Cardiac muscle cell (in vitro differentiated cells and primary cell): ENCODE measurements at regions not wholly inside any gene's neighbourhood (a gene's known extent, or its start where the extent isn't known, plus 50 kb on each side); places are given as distances from the start of the nearest gene placed in this dataset.
"Not testable (repeated sequence)": the region's sequence is repeated elsewhere in the genome, so short reads cannot be mapped to it uniquely, and the experiment has no call there.

ENCODE experiments used
- DNase-seq, 2 donors: peaks; one replicate each; pipeline versions ENCODE4 v3.0.0 to v3.0.0-alpha.2; 2010 to 2017; ENCODE audit warnings: low read depth in 1 of 2, low spot score in 1 of 2
- H3K27ac ChIP-seq: fragments of 200-600 bp; sonication (generic); 2 replicates; pipeline ENCODE4 v1.5.1; 2016
- H3K27me3 ChIP-seq: fragments of 200-600 bp; sonication (generic); 2 replicates; pipeline ENCODE4 v1.6.0; 2016; ENCODE audit warnings: control low read depth
- H3K36me3 ChIP-seq: fragments of 200-600 bp; sonication (generic); 2 replicates; pipeline ENCODE4 v1.5.1; 2016; ENCODE audit warnings: control low read depth
- H3K4me1 ChIP-seq: fragments of 200-600 bp; sonication (generic); 2 replicates; pipeline ENCODE4 v1.8.1; 2017; ENCODE audit warnings: low read depth, mild to moderate bottlenecking, mixed run types
- H3K4me3 ChIP-seq: fragments of 200-600 bp; sonication (generic); 2 replicates; pipeline ENCODE4 v1.5.1; 2016; ENCODE audit warnings: mild to moderate bottlenecking
- H3K9me3 ChIP-seq: fragments of 200-600 bp; sonication (generic); 2 replicates; pipeline ENCODE4 v1.5.1; 2017; ENCODE audit warnings: low read depth, mild to moderate bottlenecking, control low read depth
- CTCF ChIP-seq: IDR thresholded peaks from 2 replicates; pipeline ENCODE4 v1.5.1; 2012; ENCODE audit warnings: low read depth, mild to moderate bottlenecking, low read length

- no peaks in the 10 kb centered on the region for H3K36me3 ChIP-seq
- no peaks in the 10 kb centered on the region for H3K9me3 ChIP-seq
- no peak for DNase-seq
- H3K4me3 ChIP-seq: no peak overlapping the region
- no peaks in the 10 kb centered on the region for H3K27me3 ChIP-seq
- no peaks in the 10 kb centered on the region for H3K4me1 ChIP-seq
- TF ChIP-seq CTCF: no peak
- no peak overlapping the region for H3K27ac ChIP-seq
Observed at GRCh38 chr4:63214076-63214475, 1195.2 kb downstream of the TECRL start.

- Histone ChIP-seq H3K36me3 (no peaks in the 10 kb centered on the region), H3K27ac (no peak overlapping the region), H3K4me3 (no peak overlapping the region), H3K4me1 (no peaks in the 10 kb centered on the region), H3K27me3 (no peaks in the 10 kb centered on the region), H3K9me3 (no peaks in the 10 kb centered on the region)
- DNase-seq: no peak
- no peak for TF ChIP-seq CTCF
Observed at GRCh38 chr4:63211776-63212479, 1197.3 kb downstream of the TECRL start.

GRCh38 chr4:63211375-63211774, 1197.9 kb downstream of the TECRL start:
- no peaks in the 10 kb centered on the region for H3K27me3 ChIP-seq
- no peak overlapping the region for H3K27ac ChIP-seq
- H3K4me3 ChIP-seq: no peak overlapping the region
- DNase-seq: no peak
- H3K36me3 ChIP-seq: no peaks in the 10 kb centered on the region
- H3K9me3 ChIP-seq: no peaks in the 10 kb centered on the region
- TF ChIP-seq CTCF: no peak
- no peaks in the 10 kb centered on the region for H3K4me1 ChIP-seq

- not testable (repeated sequence) for H3K36me3 ChIP-seq, H3K27me3 ChIP-seq, H3K4me1 ChIP-seq, H3K27ac ChIP-seq, DNase-seq, H3K9me3 ChIP-seq, H3K4me3 ChIP-seq
Observed at GRCh38 chr4:63193029-63193428, 1216.2 kb downstream of the TECRL start.

- Histone ChIP-seq H3K36me3 (no peaks in the 10 kb centered on the region), H3K4me3 (no peak overlapping the region), H3K27ac (no peak overlapping the region), H3K9me3 (no peaks in the 10 kb centered on the region), H3K27me3 (no peaks in the 10 kb centered on the region), H3K4me1 (no peaks in the 10 kb centered on the region)
- DNase-seq: no peak
- TF ChIP-seq CTCF: no peak
Observed at GRCh38 chr4:63171341-63171740, 1237.9 kb downstream of the TECRL start.

- Histone ChIP-seq H3K4me3 (no peak overlapping the region), H3K27ac (no peak overlapping the region), H3K9me3 (no peaks in the 10 kb centered on the region), H3K4me1 (no peaks in the 10 kb centered on the region), H3K36me3 (no peaks in the 10 kb centered on the region), H3K27me3 (no peaks in the 10 kb centered on the region)
- DNase-seq: no peak
- TF ChIP-seq CTCF: no peak
Observed at GRCh38 chr4:63170923-63171322, 1238.3 kb downstream of the TECRL start.
